ENCODE measurements at regions not wholly inside any gene's neighbourhood (a gene's known extent, or its start where the extent isn't known, plus 50 kb on each side); places are given as distances from the start of the nearest gene placed in this dataset.

GRCh38 chr11:131223198-131223991 lies 147.0 kb upstream of the NTM start:
- no peak for DNase-seq (ENCODE audit: extremely low read depth, low read depth)

DNA sequence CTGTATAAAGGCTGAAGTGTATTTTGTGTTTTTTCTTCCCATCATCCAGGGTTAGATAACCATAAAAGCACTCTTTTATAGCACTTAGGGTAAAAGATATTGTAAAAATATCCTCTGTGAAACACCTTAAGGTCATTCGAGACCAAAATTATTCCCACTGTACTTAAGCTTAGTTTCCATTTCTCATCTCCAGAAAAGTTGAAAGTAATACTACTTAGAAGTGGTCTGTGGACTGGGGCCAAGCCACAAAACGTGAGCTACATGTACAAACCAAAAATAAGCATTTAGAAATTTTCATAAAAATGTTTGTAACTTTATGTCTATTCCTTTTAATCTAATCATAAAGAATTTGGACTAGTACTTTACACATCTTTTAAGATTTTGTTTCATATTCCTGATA lies 142.0 kb upstream of the NTM start:
- no peak for DNase-seq (ENCODE audit: extremely low read depth, low read depth)

DNA sequence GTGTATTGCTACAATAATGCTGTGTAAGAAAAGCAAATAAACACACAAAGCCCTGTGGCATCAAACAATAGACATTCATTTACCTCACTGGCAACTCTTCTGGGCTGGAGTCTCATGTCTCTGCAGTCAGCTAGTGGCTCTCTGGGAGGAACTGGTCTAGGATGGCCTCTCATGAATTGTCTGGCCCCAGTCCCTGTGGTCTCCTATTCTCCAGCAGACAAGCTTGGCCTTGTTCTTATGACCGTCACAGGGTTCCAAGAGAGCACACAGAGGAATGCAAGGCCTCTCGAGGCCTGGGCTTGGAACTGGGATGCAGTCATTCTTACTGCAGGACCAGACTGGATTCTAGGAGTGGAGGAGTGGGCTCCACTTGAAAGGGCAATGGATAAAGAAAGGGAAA lies 141.2 kb upstream of the NTM start:
- no peak for DNase-seq (ENCODE audit: extremely low read depth, low read depth)

DNA sequence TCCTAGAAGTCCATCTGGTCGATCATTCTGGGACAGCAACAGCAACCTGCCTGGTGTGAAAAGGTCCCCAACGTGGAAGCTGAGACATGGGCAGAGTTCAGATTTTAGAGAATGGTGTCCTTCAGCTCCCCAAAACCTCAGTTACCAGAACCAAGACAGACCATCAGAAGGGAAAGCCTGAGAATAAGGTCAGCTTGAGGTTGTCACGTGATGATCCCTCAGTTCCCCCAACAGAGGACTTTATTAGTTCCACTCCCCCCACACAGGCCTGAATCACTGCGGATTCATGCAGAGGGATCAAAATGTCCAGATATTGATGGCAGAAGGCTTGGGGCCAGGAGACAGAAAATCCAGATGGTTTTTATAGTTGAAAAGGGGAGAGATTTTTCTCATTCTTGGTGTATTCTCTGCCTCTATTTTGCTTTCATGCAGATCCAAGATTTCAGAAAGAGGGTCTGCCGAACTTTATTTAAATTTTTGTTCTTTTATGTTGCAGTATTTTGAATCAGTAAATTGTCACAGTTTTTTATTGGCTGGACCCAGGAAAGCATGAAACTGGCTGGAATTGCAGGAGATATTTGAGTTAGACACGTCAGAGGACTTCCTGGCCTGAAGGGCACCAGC lies 139.0 kb upstream of the NTM start:
- DNase-seq (ENCODE audit: extremely low read depth, low read depth) = no peak

DNA sequence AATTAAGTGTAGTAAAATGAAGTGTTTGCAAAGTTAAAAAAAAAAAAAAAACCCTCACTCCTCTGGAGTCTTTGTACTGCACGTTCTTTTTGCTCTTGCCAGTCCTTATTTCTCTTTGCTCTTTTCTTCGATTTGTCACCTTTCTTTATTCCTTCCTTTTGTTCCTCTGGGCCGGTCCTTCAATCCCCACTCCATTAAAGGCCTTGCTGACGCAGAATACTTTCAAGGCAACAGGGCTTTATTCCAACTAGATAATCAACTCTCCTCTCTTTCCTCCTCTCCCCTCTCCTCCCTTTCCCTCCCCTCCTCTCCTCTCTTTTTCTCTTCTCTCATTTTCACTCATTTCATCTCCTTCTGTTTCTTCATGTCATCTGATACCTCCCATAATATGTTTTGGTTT lies 138.2 kb upstream of the NTM start:
- DNase-seq (ENCODE audit: extremely low read depth, low read depth) = no peak

DNA sequence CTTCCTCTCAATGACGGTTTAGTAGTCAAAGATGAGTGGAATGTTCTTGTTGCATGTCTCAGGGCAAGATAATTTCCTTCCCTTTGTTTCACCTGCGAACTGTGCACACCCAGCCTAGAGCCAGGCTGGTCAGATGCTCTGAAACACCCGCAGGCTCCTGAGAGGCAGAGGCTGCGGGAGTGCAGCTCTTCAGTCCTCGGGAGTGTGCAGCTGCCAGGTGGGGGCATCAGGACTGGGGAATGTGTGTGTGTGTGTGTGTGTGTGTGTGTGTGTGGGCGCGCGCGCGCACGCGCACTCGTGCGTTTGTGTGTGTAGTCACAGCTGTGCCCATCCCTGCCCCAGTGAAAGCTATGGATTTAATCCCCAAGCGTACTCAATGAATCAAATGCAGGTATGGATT lies 136.2 kb upstream of the NTM start:
- DNase-seq (ENCODE audit: extremely low read depth, low read depth) = no peak

GRCh38 chr11:131235328-131236298 lies 134.8 kb upstream of the NTM start:
- no peak for DNase-seq (ENCODE audit: extremely low read depth, low read depth)

- DNase-seq (ENCODE audit: extremely low read depth, low read depth) = no peak
Measured at GRCh38 chr11:131240421-131240820, 130.0 kb upstream of the NTM start.

- no peak for DNase-seq (ENCODE audit: extremely low read depth, low read depth)
Measured at GRCh38 chr11:131242476-131243000, 127.9 kb upstream of the NTM start.

DNA sequence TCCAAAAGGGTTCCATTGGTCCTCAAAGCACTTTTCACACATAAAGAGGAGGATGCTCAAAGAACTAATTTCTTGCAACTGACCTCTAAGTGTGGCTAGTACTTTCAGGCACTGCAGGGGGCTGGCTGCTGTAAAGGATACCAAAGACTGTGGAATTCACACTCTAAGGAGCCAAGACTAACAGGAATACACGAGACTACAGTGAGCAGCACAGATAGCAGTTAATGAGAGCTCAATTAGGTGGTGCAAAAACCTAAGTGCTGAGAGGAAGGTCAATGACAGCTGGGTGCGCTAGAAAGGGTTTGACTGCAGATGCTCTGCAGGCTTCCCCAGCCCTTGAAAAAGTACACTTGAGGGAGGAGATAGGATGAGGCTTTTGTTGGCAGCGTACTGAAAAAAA lies 124.3 kb upstream of the NTM start:
- DNase-seq (ENCODE audit: extremely low read depth, low read depth) = no peak

DNA sequence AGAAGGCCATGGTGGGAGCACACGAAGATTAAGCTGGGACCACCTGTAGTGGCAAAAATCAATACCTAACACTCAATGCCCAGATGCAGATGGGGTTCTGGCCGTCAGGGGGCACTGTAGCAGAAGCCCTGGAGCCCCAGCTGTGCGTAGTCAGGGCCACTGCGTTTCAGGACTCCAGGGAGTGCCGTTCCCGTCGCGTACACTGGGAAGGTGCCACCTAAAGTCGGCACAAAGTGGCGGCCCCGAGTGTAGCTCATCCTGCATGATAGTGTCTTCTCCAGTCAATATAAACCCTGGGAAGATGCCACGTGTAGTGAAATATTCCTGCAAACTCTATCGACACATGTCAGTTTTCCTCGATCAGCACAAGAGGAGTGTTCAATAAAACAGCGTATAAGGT lies 123.8 kb upstream of the NTM start:
- DNase-seq (ENCODE audit: extremely low read depth, low read depth) = peak; percentile 43

DNA sequence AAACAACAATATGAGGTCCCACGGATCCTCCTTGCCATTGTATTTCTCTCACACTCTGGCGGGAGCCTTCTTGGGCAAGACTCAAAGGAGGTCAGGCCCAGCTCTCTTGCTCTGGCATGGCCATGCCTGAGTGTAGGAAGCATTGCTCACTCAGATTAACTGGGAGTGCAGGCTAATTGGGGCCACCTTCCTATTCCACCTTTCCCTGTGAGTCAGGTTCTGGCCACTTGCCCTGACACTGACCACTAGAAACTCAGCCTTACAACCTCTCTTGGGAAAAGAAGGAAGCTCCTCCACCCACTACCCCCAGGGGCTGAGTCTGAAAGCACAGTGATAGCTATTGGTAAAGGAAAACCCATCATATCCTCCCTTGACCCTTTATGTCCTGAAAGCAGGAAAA lies 121.8 kb upstream of the NTM start:
- no peak for DNase-seq (ENCODE audit: extremely low read depth, low read depth)

DNA sequence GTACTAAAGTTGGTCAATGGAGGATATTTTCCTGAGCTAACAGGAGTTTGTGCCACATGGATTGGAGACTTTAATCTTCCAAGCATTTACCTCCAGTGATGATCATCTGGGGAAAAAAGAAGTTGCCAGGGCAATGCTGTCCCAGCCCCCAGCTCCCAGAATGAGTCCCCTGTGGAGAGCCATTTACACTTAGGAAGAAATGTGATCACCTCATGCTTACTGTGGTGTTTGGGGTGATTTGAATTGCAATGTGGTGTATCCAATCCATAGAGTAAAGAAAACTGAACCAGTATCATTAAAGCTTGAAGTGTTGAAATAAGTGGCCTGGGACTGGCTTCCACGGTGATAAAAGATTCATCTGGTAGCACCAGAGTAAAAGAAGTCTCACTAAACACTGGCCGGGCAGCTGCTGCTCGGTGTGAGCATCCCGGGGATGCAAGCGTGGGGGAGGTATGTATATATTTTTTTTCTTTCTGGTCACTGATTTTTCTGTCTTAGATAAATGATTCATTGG lies 117.2 kb upstream of the NTM start:
- DNase-seq (ENCODE audit: extremely low read depth, low read depth) = no peak

DNA sequence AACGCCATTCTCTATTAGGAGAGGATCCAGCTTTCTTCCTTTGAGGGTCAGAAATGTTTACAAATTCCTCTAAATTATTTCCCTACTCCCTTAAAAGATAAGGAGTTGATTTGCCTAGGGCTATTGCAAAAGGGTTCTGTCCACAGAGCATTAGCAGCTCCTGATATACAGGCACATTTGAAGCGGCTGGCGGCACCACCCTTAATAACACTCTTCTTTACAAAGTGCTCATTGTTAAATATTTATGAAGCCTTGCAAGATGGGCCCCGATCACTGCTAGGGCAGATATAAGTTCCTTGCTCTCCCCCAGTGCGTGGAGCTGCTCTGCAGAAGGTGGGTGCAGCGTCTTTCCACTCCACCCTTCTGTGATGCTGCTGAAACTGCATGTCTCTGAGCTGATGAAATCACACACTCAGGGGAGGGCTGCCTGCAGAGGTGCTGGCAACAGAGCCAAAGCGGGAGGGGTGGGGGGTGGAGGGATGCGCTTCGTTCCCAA lies 116.7 kb upstream of the NTM start:
- peak; percentile 45 for DNase-seq (ENCODE audit: extremely low read depth, low read depth)

DNA sequence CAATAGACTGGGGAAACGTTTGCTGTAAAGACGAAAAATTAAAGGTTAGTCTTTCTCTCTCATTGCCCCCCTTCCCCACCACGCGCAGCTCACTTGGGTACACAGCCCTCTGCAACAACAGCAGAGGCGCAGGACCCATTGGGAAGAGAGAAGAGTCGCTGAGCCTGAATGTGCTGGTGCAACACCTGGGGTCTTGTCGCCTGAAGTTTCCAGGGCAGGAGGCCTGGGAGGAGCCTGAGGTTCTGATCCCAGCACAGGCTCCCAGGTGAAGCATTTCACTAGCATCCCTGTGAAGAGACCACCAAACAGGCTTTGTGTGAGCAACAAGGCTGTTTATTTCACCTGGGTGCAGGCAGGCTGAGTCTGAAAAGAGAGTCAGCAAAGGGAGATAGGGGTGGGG lies 116.2 kb upstream of the NTM start:
- no peak for DNase-seq (ENCODE audit: extremely low read depth, low read depth)

- no peak for DNase-seq (ENCODE audit: extremely low read depth, low read depth)
Measured at GRCh38 chr11:131274233-131274632, 96.2 kb upstream of the NTM start.

GRCh38 chr11:131275580-131275979 lies 94.8 kb upstream of the NTM start:
- DNase-seq (ENCODE audit: extremely low read depth, low read depth) = no peak

DNA sequence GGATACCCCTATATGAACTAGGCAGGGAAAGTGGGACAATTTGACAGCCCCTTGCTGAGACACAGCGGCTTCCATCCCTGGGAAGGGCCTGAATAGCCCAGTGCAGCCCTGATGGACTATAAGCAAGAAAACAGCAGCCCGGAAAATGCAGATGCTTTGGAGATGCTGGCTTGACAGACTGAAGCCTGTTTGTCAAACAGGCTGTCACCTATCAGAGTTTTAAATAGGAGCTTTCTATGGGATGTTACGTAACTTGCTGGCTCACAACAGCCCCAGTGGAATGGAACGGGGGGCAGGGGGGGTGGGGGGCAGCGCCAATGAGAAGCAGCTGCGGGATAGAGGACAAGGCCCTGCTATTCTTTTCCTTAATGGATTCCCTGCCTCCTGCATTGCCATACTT lies 91.9 kb upstream of the NTM start:
- no peak for DNase-seq (ENCODE audit: extremely low read depth, low read depth)

GRCh38 chr11:131279654-131280384 lies 90.6 kb upstream of the NTM start:
- DNase-seq (ENCODE audit: extremely low read depth, low read depth) = no peak

DNA sequence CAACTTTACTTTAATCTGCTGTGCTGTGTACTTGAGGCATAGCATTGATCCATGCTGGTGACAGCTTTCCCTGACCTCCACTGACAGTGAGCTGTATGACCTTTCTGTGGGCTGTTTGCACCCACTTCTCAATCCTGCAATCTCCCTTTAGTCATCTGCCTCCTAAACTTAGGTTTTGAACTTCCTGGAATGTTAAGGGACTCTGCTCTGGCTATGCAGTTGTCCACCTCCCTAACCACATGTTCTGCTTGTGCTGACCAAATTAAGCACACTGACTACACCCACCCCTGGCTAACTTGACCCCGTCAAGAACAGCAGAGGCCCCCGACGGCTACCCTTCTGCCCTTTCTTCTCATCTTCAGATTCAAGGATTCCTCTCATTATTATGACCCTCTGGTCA lies 89.1 kb upstream of the NTM start:
- DNase-seq (ENCODE audit: extremely low read depth, low read depth) = no peak

All from NCI-H460 (cell line).